Activated CD4-positive, alpha-beta T cell treated with anti-CD3 and anti-CD28 coated beads, Interleukin-2, amount 50 U/mL, for 48 hours (primary cell): ENCODE measurements at regions not wholly inside any gene's neighbourhood (a gene's known extent, or its start where the extent isn't known, plus 50 kb on each side); places are given as distances from the start of the nearest gene placed in this dataset.
A peak's percentile ranks its signal among the peaks of the same experiment; 100 is the strongest.
"Not testable (repeated sequence)": the region's sequence is repeated elsewhere in the genome, so short reads cannot be mapped to it uniquely, and the experiment has no call there.

ENCODE experiments used
- DNase-seq, 2 experiments: peaks; one replicate each; pipeline ENCODE4 v3.0.0-alpha.2; 2020

GRCh38 chr12:65685514-65685913 lies 138.8 kb upstream of the HMGA2 start:
- DNase-seq: no peak

- no peak for DNase-seq
Observed at GRCh38 chr12:65689508-65689907, 134.8 kb upstream of the HMGA2 start.

GRCh38 chr12:65690477-65690876 lies 133.8 kb upstream of the HMGA2 start:
- DNase-seq: no peak

GRCh38 chr12:65694130-65694529 lies 130.2 kb upstream of the HMGA2 start:
- DNase-seq: no peak

- no peak for DNase-seq
Observed at GRCh38 chr12:65695113-65695865, 129.0 kb upstream of the HMGA2 start.

- DNase-seq: no peak
Observed at GRCh38 chr12:65696227-65696626, 128.1 kb upstream of the HMGA2 start.

GRCh38 chr12:65699251-65699650 lies 125.0 kb upstream of the HMGA2 start:
- DNase-seq: no peak

GRCh38 chr12:65703176-65703575 lies 121.1 kb upstream of the HMGA2 start:
- DNase-seq: no peak

- no peak for DNase-seq
Observed at GRCh38 chr12:65705380-65705876, 118.9 kb upstream of the HMGA2 start.

GRCh38 chr12:65707051-65707450 lies 117.2 kb upstream of the HMGA2 start:
- no peak for DNase-seq

- DNase-seq: no peak
Observed at GRCh38 chr12:65712260-65713004, 111.9 kb upstream of the HMGA2 start.

- no peak for DNase-seq
Observed at GRCh38 chr12:65715961-65716360, 108.3 kb upstream of the HMGA2 start.

GRCh38 chr12:65720136-65721130 lies 103.8 kb upstream of the HMGA2 start:
- DNase-seq: no peak

GRCh38 chr12:65721541-65722190 lies 102.6 kb upstream of the HMGA2 start:
- no peak for DNase-seq

GRCh38 chr12:65725376-65725775 lies 98.9 kb upstream of the HMGA2 start:
- DNase-seq: no peak

- no peak for DNase-seq
Observed at GRCh38 chr12:65728455-65728847, 95.8 kb upstream of the HMGA2 start.

- DNase-seq: peak in 1 of 2 experiments; percentile 3
Observed at GRCh38 chr12:65728848-65729793, 95.2 kb upstream of the HMGA2 start.

GRCh38 chr12:65731771-65732170 lies 92.5 kb upstream of the HMGA2 start:
- DNase-seq: no peak

GRCh38 chr12:65733643-65734042 lies 90.6 kb upstream of the HMGA2 start:
- not testable (repeated sequence) for DNase-seq

GRCh38 chr12:65734226-65734625 lies 90.1 kb upstream of the HMGA2 start:
- no peak for DNase-seq

- no peak for DNase-seq
Observed at GRCh38 chr12:65739606-65740005, 84.7 kb upstream of the HMGA2 start.
